Fibroblast of lung (primary cell): ENCODE measurements at regions not wholly inside any gene's neighbourhood (a gene's known extent, or its start where the extent isn't known, plus 50 kb on each side); places are given as distances from the start of the nearest gene placed in this dataset.

Experiments used
- DNase-seq, 2 donors: peaks; one replicate each; pipeline versions ENCODE4 v3.0.0 to v3.0.0-alpha.2; 2010; ENCODE audit warnings: low read depth in 2 of 2
- H2AFZ ChIP-seq: 2 replicates; pipeline ENCODE4 v1.5.1; 2012; ENCODE audit warnings: low read length, control low read depth, inconsistent platforms
- H3K27ac ChIP-seq: 2 replicates; pipeline ENCODE4 v1.5.1; 2011; ENCODE audit warnings: low read length, control low read depth; ENCODE audit not compliant: insufficient read depth
- H3K27me3 ChIP-seq: 2 replicates; pipeline ENCODE4 v1.5.1; 2011; ENCODE audit warnings: mild to moderate bottlenecking, low read length; ENCODE audit not compliant: control insufficient read depth, insufficient read depth
- H3K36me3 ChIP-seq: 2 replicates; pipeline ENCODE4 v1.5.1; 2011; ENCODE audit warnings: low read length; ENCODE audit not compliant: control insufficient read depth, insufficient read depth
- H3K4me1 ChIP-seq: 2 replicates; pipeline ENCODE4 v1.5.1; 2011; ENCODE audit warnings: low read length; ENCODE audit not compliant: control insufficient read depth, insufficient read depth; ENCODE audit errors: extremely low read depth
- H3K4me2 ChIP-seq: 2 replicates; pipeline ENCODE4 v1.5.1; 2011; ENCODE audit warnings: low read length, control low read depth; ENCODE audit not compliant: insufficient read depth; ENCODE audit errors: extremely low read depth
- H3K4me3 ChIP-seq, 4 experiments: fragments of 200-600 bp in 1 of 4; sonication (generic) in 1 of 4; replicated peaks in 1 of 4; 2 replicates each; pipeline ENCODE4 v1.5.1; 2011 to 2016; ENCODE audit warnings: low read length in 4 of 4, low read depth in 3 of 4, mild to moderate bottlenecking in 3 of 4, control low read depth in 2 of 4, inconsistent platforms in 1 of 4, mixed read lengths in 1 of 4; ENCODE audit not compliant: insufficient read depth in 1 of 4; ENCODE audit errors: control extremely low read depth in 1 of 4
- H3K79me2 ChIP-seq: 2 replicates; pipeline ENCODE4 v1.5.1; 2012; ENCODE audit warnings: mild to moderate bottlenecking, low read length, inconsistent platforms; ENCODE audit not compliant: control insufficient read depth, insufficient read depth
- H3K9ac ChIP-seq: 2 replicates; pipeline ENCODE4 v1.5.1; 2011; ENCODE audit warnings: mild to moderate bottlenecking, low read length, control low read depth; ENCODE audit not compliant: insufficient read depth
- H3K9me3 ChIP-seq: 2 replicates; pipeline ENCODE4 v1.5.1; 2012; ENCODE audit warnings: low read depth, low read length; ENCODE audit not compliant: control insufficient read depth, insufficient read depth
- H4K20me1 ChIP-seq: 2 replicates; pipeline ENCODE4 v1.5.1; 2011; ENCODE audit warnings: low read length; ENCODE audit not compliant: control insufficient read depth, insufficient read depth; ENCODE audit errors: extremely low read depth
- EZH2 ChIP-seq: IDR thresholded peaks from 2 replicates; pipeline ENCODE4 v1.5.1; 2012; ENCODE audit warnings: low read length, control low read depth, mild to moderate bottlenecking; ENCODE audit errors: missing control alignments
- TF ChIP-seq, protein P1 (sequence below), 2 donors: IDR thresholded peaks in 1 of 2; conservative IDR thresholded peaks in 1 of 2; 1 replicate in 1 of 2; 2 replicates in 1 of 2; pipeline ENCODE4 v1.5.1; 2011 to 2012; ENCODE audit warnings: low read length in 2 of 2, control low read depth in 1 of 2, inconsistent platforms in 1 of 2, low read depth in 1 of 2, mild to moderate bottlenecking in 1 of 2

- Histone ChIP-seq H4K20me1 (no peaks in the 10 kb centered on the region), H3K27ac (no peak overlapping the region), H3K4me2 (no peak overlapping the region), H3K27me3 (no peaks in the 10 kb centered on the region), H3K79me2 (no peaks in the 10 kb centered on the region), H3K36me3 (peaks cover 2% of the 10 kb centered on the region), H3K4me3 (no peak overlapping the region), H3K9ac (no peak overlapping the region), H3K4me1 (no peaks in the 10 kb centered on the region), H2AFZ (no peak overlapping the region), H3K9me3 (no peaks in the 10 kb centered on the region)
- TF ChIP-seq, protein P1, sequence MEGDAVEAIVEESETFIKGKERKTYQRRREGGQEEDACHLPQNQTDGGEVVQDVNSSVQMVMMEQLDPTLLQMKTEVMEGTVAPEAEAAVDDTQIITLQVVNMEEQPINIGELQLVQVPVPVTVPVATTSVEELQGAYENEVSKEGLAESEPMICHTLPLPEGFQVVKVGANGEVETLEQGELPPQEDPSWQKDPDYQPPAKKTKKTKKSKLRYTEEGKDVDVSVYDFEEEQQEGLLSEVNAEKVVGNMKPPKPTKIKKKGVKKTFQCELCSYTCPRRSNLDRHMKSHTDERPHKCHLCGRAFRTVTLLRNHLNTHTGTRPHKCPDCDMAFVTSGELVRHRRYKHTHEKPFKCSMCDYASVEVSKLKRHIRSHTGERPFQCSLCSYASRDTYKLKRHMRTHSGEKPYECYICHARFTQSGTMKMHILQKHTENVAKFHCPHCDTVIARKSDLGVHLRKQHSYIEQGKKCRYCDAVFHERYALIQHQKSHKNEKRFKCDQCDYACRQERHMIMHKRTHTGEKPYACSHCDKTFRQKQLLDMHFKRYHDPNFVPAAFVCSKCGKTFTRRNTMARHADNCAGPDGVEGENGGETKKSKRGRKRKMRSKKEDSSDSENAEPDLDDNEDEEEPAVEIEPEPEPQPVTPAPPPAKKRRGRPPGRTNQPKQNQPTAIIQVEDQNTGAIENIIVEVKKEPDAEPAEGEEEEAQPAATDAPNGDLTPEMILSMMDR (conservative IDR thresholded peaks at IDR 0.05 in 1 of 2, IDR thresholded peaks at IDR 0.05 in 1 of 2; ENCODE audit: low read depth in 1 of 2, low read length in 2 of 2): no peak
- no peak for TF ChIP-seq EZH2
- no peak for DNase-seq
These were observed 221.5 kb downstream of the PTPRC start for GRCh38 chr1:198860371-198860770.

- no peak for DNase-seq
- H3K4me2 ChIP-seq: no peak overlapping the region
- H2AFZ ChIP-seq: no peak overlapping the region
- H3K4me1 ChIP-seq: no peaks in the 10 kb centered on the region
- no peak overlapping the region for H3K4me3 ChIP-seq
- H3K9me3 ChIP-seq: no peaks in the 10 kb centered on the region
- no peaks in the 10 kb centered on the region for H3K27me3 ChIP-seq
- no peaks in the 10 kb centered on the region for H3K79me2 ChIP-seq
- TF ChIP-seq EZH2: no peak
- TF ChIP-seq, protein P1 (conservative IDR thresholded peaks at IDR 0.05 in 1 of 2, IDR thresholded peaks at IDR 0.05 in 1 of 2; ENCODE audit: low read depth in 1 of 2, low read length in 2 of 2): no peak
- no peaks in the 10 kb centered on the region for H4K20me1 ChIP-seq
- peaks cover under 1% of the 10 kb centered on the region for H3K36me3 ChIP-seq
- no peak overlapping the region for H3K27ac ChIP-seq
- no peak overlapping the region for H3K9ac ChIP-seq
These were observed 222.8 kb downstream of the PTPRC start for GRCh38 chr1:198861636-198862035.

GRCh38 chr1:198864695-198865094 lies 225.9 kb downstream of the PTPRC start:
- H2AFZ ChIP-seq: no peak overlapping the region
- no peak for TF ChIP-seq EZH2
- TF ChIP-seq, protein P1 (conservative IDR thresholded peaks at IDR 0.05 in 1 of 2, IDR thresholded peaks at IDR 0.05 in 1 of 2; ENCODE audit: low read depth in 1 of 2, low read length in 2 of 2): no peak
- no peak overlapping the region for H3K4me3 ChIP-seq
- H3K27me3 ChIP-seq: no peaks in the 10 kb centered on the region
- H3K79me2 ChIP-seq: no peaks in the 10 kb centered on the region
- H3K36me3 ChIP-seq: no peaks in the 10 kb centered on the region
- peak in 1 of 2 donors; percentile 23 for DNase-seq
- no peak overlapping the region for H3K4me2 ChIP-seq
- H3K4me1 ChIP-seq: no peaks in the 10 kb centered on the region
- H3K9me3 ChIP-seq: no peaks in the 10 kb centered on the region
- no peak overlapping the region for H3K27ac ChIP-seq
- no peak overlapping the region for H3K9ac ChIP-seq
- no peaks in the 10 kb centered on the region for H4K20me1 ChIP-seq
